CD4-positive, alpha-beta T cell (primary cell): ENCODE measurements at regions not wholly inside any gene's neighbourhood (a gene's known extent, or its start where the extent isn't known, plus 50 kb on each side); places are given as distances from the start of the nearest gene placed in this dataset.

Experiments
- ATAC-seq: fragments of 200-7000 bp; cut with Tn5 transposase; one replicate; pipeline ENCODE4 v1.10.0; 2022; ENCODE audit warnings: mild to moderate bottlenecking; ENCODE audit not compliant: poor library complexity
- CTCF ChIA-PET: fragments of 350-600 bp; sonication (Branson Sonifier 250); formaldehyde crosslinking; loops from one replicate; lab custom pipeline; 2021; ENCODE audit warnings: antibody characterized with exemption, inconsistent platforms; lab: Charles Lee
- POLR2A ChIA-PET: fragments of 350-600 bp; sonication (Branson Sonifier 250); formaldehyde crosslinking; loops from one replicate; lab custom pipeline; 2021; ENCODE audit warnings: antibody characterized with exemption, inconsistent platforms; lab: Charles Lee
- DNase-seq, 14 experiments: peaks; one replicate each; pipeline ENCODE4 v3.0.0-alpha.2; 2013 to 2020; ENCODE audit warnings: mixed read lengths in 2 of 14
- H3K27ac ChIP-seq, 2 donors: one replicate each; pipeline versions ENCODE4 v1.5.1 to v1.7.0; 2013; ENCODE audit warnings: low read length in 2 of 2, low read depth in 1 of 2, mild to moderate bottlenecking in 1 of 2
- H3K27me3 ChIP-seq, 2 experiments: 1 replicate in 1 of 2; 2 replicates in 1 of 2; pipeline versions ENCODE4 v1.6.1 to v1.7.0; 2013; ENCODE audit warnings: low read length in 2 of 2, control low read depth in 1 of 2, mild to moderate bottlenecking in 1 of 2, moderate library complexity in 1 of 2; ENCODE audit not compliant: insufficient read depth in 2 of 2, control insufficient read depth in 1 of 2
- H3K36me3 ChIP-seq: one replicate; pipeline ENCODE4 v1.6.1; 2013; ENCODE audit warnings: low read length, control low read depth; ENCODE audit not compliant: insufficient read depth
- H3K4me1 ChIP-seq: one replicate; pipeline ENCODE4 v1.6.1; 2013; ENCODE audit warnings: low read length, control low read depth; ENCODE audit not compliant: insufficient read depth
- H3K4me3 ChIP-seq: one replicate; pipeline ENCODE4 v1.5.1; 2013; ENCODE audit warnings: mild to moderate bottlenecking, low read length, moderate library complexity
- H3K9me3 ChIP-seq, 2 experiments: 1 replicate in 1 of 2; 2 replicates in 1 of 2; pipeline versions ENCODE4 v1.6.1 to v1.7.0; 2013; ENCODE audit warnings: low read length in 2 of 2, mild to moderate bottlenecking in 2 of 2, control low read depth in 1 of 2, moderate library complexity in 1 of 2; ENCODE audit not compliant: control insufficient read depth in 1 of 2, insufficient read depth in 1 of 2
- H3K27ac Mint-ChIP-seq: one replicate; pipeline ENCODE4 v1.8.0; 2020; ENCODE audit warnings: mixed read lengths
- H3K27me3 Mint-ChIP-seq: one replicate; pipeline ENCODE4 v1.8.0; 2021; ENCODE audit warnings: mixed read lengths
- H3K36me3 Mint-ChIP-seq: one replicate; pipeline ENCODE4 v1.8.0; 2021; ENCODE audit warnings: low read depth, mixed read lengths
- H3K4me1 Mint-ChIP-seq: one replicate; pipeline ENCODE4 v1.8.0; 2021; ENCODE audit warnings: low read depth, mixed read lengths
- H3K4me3 Mint-ChIP-seq: one replicate; pipeline ENCODE4 v1.8.0; 2020; ENCODE audit warnings: mild to moderate bottlenecking, mixed read lengths
- H3K9me3 Mint-ChIP-seq: one replicate; pipeline ENCODE4 v1.8.0; 2020; ENCODE audit warnings: mixed read lengths
- intact Hi-C, 2 experiments: fragments of 100-400 bp; cut with DNase I in 1 of 2; cut with micrococcal nuclease in 1 of 2; formaldehyde crosslinking; loops; one replicate each; pipeline versions ENCODE4 v1.15.1 to v1.9.0; 2023 to 2025; cut with DNase I, micrococcal nuclease
- TF ChIP-seq, protein P1 (sequence below): fragments of 200-600 bp; IDR thresholded peaks from one replicate; pipeline ENCODE4 v1.8.0; 2022; ENCODE audit warnings: antibody characterized with exemption, mild to moderate bottlenecking

DNA sequence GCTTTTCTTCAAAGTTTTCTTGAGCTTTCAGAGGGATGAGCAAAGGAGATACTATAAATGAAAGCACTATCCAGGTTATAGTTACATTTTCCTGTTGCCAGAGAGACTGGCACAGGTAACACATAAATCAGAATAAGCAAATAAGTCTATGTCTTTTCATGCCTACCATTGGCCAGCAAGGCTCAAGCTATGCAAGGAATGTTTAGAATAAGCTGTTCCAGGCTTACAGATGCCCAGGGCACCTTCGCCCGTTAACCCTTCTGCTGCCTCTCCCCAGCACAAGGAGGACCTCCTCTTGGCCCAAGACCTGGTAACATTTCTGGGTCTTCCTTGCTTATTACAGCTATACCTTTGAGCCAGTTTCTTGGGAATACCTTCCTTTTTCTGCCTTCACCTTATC, 233.7 kb upstream of the MEIS1 start:
- Mint-ChIP-seq H3K9me3 (peaks cover 4% of the 10 kb centered on the region), H3K4me1 (no peaks in the 10 kb centered on the region), H3K36me3 (no peaks in the 10 kb centered on the region), H3K4me3 (no peak overlapping the region), H3K27ac (no peak overlapping the region), H3K27me3 (no peaks in the 10 kb centered on the region)
- POLR2A ChIA-PET: no interaction called here
- TF ChIP-seq, protein P1, sequence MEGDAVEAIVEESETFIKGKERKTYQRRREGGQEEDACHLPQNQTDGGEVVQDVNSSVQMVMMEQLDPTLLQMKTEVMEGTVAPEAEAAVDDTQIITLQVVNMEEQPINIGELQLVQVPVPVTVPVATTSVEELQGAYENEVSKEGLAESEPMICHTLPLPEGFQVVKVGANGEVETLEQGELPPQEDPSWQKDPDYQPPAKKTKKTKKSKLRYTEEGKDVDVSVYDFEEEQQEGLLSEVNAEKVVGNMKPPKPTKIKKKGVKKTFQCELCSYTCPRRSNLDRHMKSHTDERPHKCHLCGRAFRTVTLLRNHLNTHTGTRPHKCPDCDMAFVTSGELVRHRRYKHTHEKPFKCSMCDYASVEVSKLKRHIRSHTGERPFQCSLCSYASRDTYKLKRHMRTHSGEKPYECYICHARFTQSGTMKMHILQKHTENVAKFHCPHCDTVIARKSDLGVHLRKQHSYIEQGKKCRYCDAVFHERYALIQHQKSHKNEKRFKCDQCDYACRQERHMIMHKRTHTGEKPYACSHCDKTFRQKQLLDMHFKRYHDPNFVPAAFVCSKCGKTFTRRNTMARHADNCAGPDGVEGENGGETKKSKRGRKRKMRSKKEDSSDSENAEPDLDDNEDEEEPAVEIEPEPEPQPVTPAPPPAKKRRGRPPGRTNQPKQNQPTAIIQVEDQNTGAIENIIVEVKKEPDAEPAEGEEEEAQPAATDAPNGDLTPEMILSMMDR: no peak
- H3K27me3 ChIP-seq: no peaks in the 10 kb centered on the region
- CTCF ChIA-PET: interaction anchor here (0.7 kb wide), 1 partner anchor 1510 kb away, joined by 3 read pairs; no protein-coding TSS in a partner anchor
- no peak overlapping the region for H3K4me3 ChIP-seq
- DNase-seq (no peak), ATAC-seq (no peak)
- intact Hi-C loops: no loop called here
- no peak overlapping the region for H3K27ac ChIP-seq
- no peaks in the 10 kb centered on the region for H3K4me1 ChIP-seq
- no peaks in the 10 kb centered on the region for H3K9me3 ChIP-seq
- H3K36me3 ChIP-seq: no peaks in the 10 kb centered on the region

DNA sequence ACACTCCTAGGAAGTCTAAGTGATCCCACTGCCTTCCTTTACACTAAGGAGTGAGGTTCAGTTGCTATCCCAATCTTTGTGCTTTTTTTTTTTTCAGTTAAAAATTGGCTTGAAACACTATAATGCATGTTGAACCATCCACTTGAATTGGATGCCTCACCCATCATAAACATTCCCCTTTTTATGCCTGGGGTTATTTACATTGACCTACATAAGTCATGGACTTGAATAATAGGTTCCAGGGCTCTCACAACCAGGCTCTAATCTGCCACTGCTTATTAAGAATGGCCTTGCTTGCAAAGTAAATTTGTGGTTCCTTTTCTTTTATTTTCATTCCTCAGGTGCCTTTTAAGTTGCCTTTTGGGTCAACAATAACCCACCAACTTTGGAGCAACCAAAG, 236.1 kb upstream of the MEIS1 start:
- H3K4me3 Mint-ChIP-seq: no peak overlapping the region
- no peak for DNase-seq
- ChIA-PET CTCF (no interaction called here), POLR2A (no interaction called here)
- intact Hi-C loops: no loop called here
- Histone ChIP-seq H3K27ac (no peak overlapping the region), H3K4me1 (no peaks in the 10 kb centered on the region), H3K36me3 (no peaks in the 10 kb centered on the region), H3K4me3 (no peak overlapping the region), H3K9me3 (no peaks in the 10 kb centered on the region), H3K27me3 (no peaks in the 10 kb centered on the region)
- H3K36me3 Mint-ChIP-seq: no peaks in the 10 kb centered on the region
- H3K27me3 Mint-ChIP-seq: no peaks in the 10 kb centered on the region
- H3K4me1 Mint-ChIP-seq: no peaks in the 10 kb centered on the region
- no peak overlapping the region for H3K27ac Mint-ChIP-seq
- ATAC-seq: no peak
- TF ChIP-seq, protein P1: no peak
- peaks cover 4% of the 10 kb centered on the region for H3K9me3 Mint-ChIP-seq

DNA sequence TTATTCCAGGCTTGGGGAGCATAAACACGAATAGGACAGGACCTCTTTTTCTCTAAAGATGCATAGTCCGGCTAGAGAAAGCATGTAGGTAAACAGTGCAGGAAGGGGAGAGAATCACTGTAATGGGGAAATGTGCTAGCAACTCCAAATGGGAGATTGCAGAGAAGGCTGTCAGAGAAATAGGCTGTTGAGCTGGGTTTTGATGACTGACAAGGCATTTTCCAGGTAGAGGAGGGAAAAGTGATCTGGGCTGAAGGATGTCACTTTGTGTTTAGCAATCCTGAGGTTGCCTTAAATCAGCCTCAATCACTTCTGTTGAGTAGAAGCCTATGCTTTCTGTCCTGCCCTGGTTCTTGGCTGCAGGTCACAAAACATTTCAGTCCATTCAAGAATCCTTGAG, 242.0 kb upstream of the MEIS1 start:
- Histone ChIP-seq H3K4me3 (no peak overlapping the region), H3K27me3 (no peaks in the 10 kb centered on the region), H3K4me1 (no peaks in the 10 kb centered on the region), H3K36me3 (no peaks in the 10 kb centered on the region), H3K9me3 (no peaks in the 10 kb centered on the region), H3K27ac (no peak overlapping the region)
- H3K27ac Mint-ChIP-seq: no peak overlapping the region
- H3K4me1 Mint-ChIP-seq: no peaks in the 10 kb centered on the region
- ChIA-PET CTCF (no interaction called here), POLR2A (no interaction called here)
- TF ChIP-seq, protein P1: no peak
- no peak overlapping the region for H3K4me3 Mint-ChIP-seq
- no peak for ATAC-seq
- H3K9me3 Mint-ChIP-seq: peaks cover 4% of the 10 kb centered on the region
- no peaks in the 10 kb centered on the region for H3K27me3 Mint-ChIP-seq
- H3K36me3 Mint-ChIP-seq: no peaks in the 10 kb centered on the region
- intact Hi-C loops: no loop called here
- no peak for DNase-seq
